Mesenchymal stem cell (in vitro differentiated cells and primary cell): ENCODE measurements at regions not wholly inside any gene's neighbourhood (a gene's known extent, or its start where the extent isn't known, plus 50 kb on each side); places are given as distances from the start of the nearest gene placed in this dataset.

ENCODE experiments used
- DNase-seq: peaks from one replicate; pipeline ENCODE4 v3.0.0-alpha.2; 2013
- H2AFZ ChIP-seq: one replicate; pipeline ENCODE4 v1.6.1; 2013; ENCODE audit warnings: low read depth, mild to moderate bottlenecking, control low read depth, inconsistent platforms, low read length, moderate library complexity
- H2AK5ac ChIP-seq: 2 replicates; pipeline ENCODE4 v1.6.1; 2013; ENCODE audit warnings: low read length, moderate library complexity, mild to moderate bottlenecking, inconsistent platforms; ENCODE audit not compliant: severe bottlenecking
- H2BK120ac ChIP-seq: one replicate; pipeline ENCODE4 v1.6.1; 2013; ENCODE audit warnings: low read depth, mild to moderate bottlenecking, inconsistent platforms, low read length, moderate library complexity
- H2BK12ac ChIP-seq, 2 experiments: one replicate each; pipeline ENCODE4 v1.6.1; 2013; ENCODE audit warnings: inconsistent platforms in 2 of 2, low read length in 2 of 2, mild to moderate bottlenecking in 2 of 2, moderate library complexity in 2 of 2, control low read depth in 1 of 2
- H2BK15ac ChIP-seq: one replicate; pipeline ENCODE4 v1.6.1; 2013; ENCODE audit warnings: mild to moderate bottlenecking, low read depth, inconsistent platforms; ENCODE audit not compliant: poor library complexity, severe bottlenecking
- H2BK5ac ChIP-seq: 2 replicates; pipeline ENCODE4 v1.6.1; 2013; ENCODE audit warnings: low read depth, mild to moderate bottlenecking, low read length, control low read depth, inconsistent platforms; ENCODE audit not compliant: poor library complexity, severe bottlenecking
- H3K14ac ChIP-seq, 2 experiments: one replicate each; pipeline ENCODE4 v1.6.1; 2013; ENCODE audit warnings: inconsistent platforms in 2 of 2, low read length in 2 of 2, control low read depth in 1 of 2, mild to moderate bottlenecking in 1 of 2, moderate library complexity in 1 of 2
- H3K18ac ChIP-seq, 2 experiments: one replicate each; pipeline ENCODE4 v1.6.1; 2013; ENCODE audit warnings: inconsistent platforms in 2 of 2, low read length in 2 of 2, control low read depth in 1 of 2, low read depth in 1 of 2, mild to moderate bottlenecking in 1 of 2
- H3K23ac ChIP-seq, 2 experiments: one replicate each; pipeline ENCODE4 v1.6.1; 2013; ENCODE audit warnings: inconsistent platforms in 2 of 2, low read length in 2 of 2, mild to moderate bottlenecking in 2 of 2, moderate library complexity in 2 of 2, control low read depth in 1 of 2
- H3K27ac ChIP-seq: 2 replicates; pipeline ENCODE4 v1.5.1; 2013; ENCODE audit warnings: mild to moderate bottlenecking, moderate library complexity, low read length, control low read depth, inconsistent platforms; ENCODE audit not compliant: poor library complexity, severe bottlenecking
- H3K27me3 ChIP-seq, 2 experiments: 2 replicates each; pipeline versions ENCODE4 v1.6.1 to v1.7.0; 2013; ENCODE audit warnings: low read length in 2 of 2, mild to moderate bottlenecking in 2 of 2, moderate library complexity in 2 of 2, control low read depth in 1 of 2, inconsistent platforms in 1 of 2; ENCODE audit not compliant: control insufficient read depth in 1 of 2, insufficient read depth in 1 of 2
- H3K36me3 ChIP-seq, 2 experiments: 2 replicates each; pipeline versions ENCODE4 v1.6.1 to v1.7.0; 2013; ENCODE audit warnings: low read length in 2 of 2, control low read depth in 1 of 2, inconsistent platforms in 1 of 2, low read depth in 1 of 2, mild to moderate bottlenecking in 1 of 2; ENCODE audit not compliant: insufficient read depth in 2 of 2, control insufficient read depth in 1 of 2
- H3K4ac ChIP-seq, 2 experiments: one replicate each; pipeline ENCODE4 v1.6.1; 2013; ENCODE audit warnings: inconsistent platforms in 2 of 2, low read length in 2 of 2, mild to moderate bottlenecking in 2 of 2, moderate library complexity in 2 of 2, control low read depth in 1 of 2, low read depth in 1 of 2
- H3K4me1 ChIP-seq: 2 replicates; pipeline ENCODE4 v1.6.1; 2013; ENCODE audit warnings: low read depth, low read length, control low read depth; ENCODE audit not compliant: control insufficient read depth, insufficient read depth
- H3K4me2 ChIP-seq: 2 replicates; pipeline ENCODE4 v1.6.1; 2013; ENCODE audit warnings: low read length, mild to moderate bottlenecking, inconsistent platforms; ENCODE audit not compliant: poor library complexity, severe bottlenecking
- H3K4me3 ChIP-seq, 2 experiments: 2 replicates each; pipeline versions ENCODE4 v1.5.1 to v1.7.0; 2013; ENCODE audit warnings: low read length in 2 of 2, mild to moderate bottlenecking in 2 of 2, control low read depth in 1 of 2, low read depth in 1 of 2; ENCODE audit not compliant: insufficient read depth in 1 of 2
- H3K79me1 ChIP-seq: replicated peaks from 2 replicates; pipeline ENCODE4 v1.6.1; 2013; ENCODE audit warnings: mild to moderate bottlenecking, control low read depth, low read length, inconsistent platforms; ENCODE audit not compliant: poor library complexity, severe bottlenecking
- H3K9ac ChIP-seq: 2 replicates; pipeline ENCODE4 v1.7.0; 2013; ENCODE audit warnings: mild to moderate bottlenecking, low read length, moderate library complexity
- H3K9me3 ChIP-seq: 2 replicates; pipeline ENCODE4 v1.7.0; 2013; ENCODE audit warnings: mild to moderate bottlenecking, low read length; ENCODE audit not compliant: control insufficient read depth
- H4K8ac ChIP-seq: one replicate; pipeline ENCODE4 v1.6.1; 2013; ENCODE audit warnings: inconsistent platforms, mild to moderate bottlenecking, low read length, moderate library complexity
- H4K91ac ChIP-seq: one replicate; pipeline ENCODE4 v1.6.1; 2013; ENCODE audit warnings: mild to moderate bottlenecking, low read length, inconsistent platforms
- whole genome bisulfite sequencing: methylation state at CpG from one replicate; pipeline ENCODE4 v1.1.7; 2013; ENCODE audit warnings: mixed read lengths; 5-methylcytosine and 5-hydroxymethylcytosine counted together

DNA sequence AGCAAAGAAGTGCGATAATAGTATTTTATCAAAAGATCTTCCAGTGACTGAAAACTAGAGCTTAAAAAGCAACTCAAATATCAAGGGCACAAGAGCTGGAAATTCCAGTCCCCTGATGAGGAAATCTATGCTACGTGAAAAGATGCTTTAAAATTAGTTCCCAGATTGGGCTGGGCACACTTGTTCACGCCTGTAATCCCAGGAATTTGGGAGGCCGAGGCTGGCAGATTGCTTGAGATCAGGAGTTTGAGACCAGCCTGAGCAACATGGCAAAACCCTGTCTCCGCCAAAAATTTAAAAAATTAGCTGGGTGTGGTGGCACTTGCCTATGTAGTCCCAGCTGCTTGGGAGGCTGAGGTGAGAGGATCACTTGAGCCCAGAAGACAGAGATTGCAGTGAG, 138.8 kb downstream of the SEMA6D start:
- H3K14ac ChIP-seq, result no peak overlapping the region
- WGBS, result 96% methylated on average over 5 of the region's 5 CpGs
- no peaks in the 10 kb centered on the region for H3K4me1 ChIP-seq
- no peak overlapping the region for H2BK12ac ChIP-seq
- no peak overlapping the region for H3K27ac ChIP-seq
- no peaks in the 10 kb centered on the region for H3K79me1 ChIP-seq
- H3K9me3 ChIP-seq, result no peaks in the 10 kb centered on the region
- H2BK5ac ChIP-seq, result no peak overlapping the region
- H4K91ac ChIP-seq, result no peak overlapping the region
- H3K27me3 ChIP-seq, result peaks cover 0 to 6% of the 10 kb centered on the region in 2 experiments
- H3K23ac ChIP-seq, result no peak overlapping the region
- no peaks in the 10 kb centered on the region for H3K36me3 ChIP-seq
- H3K18ac ChIP-seq, result no peak overlapping the region
- DNase-seq, result no peak
- no peak overlapping the region for H2AFZ ChIP-seq
- no peak overlapping the region for H2AK5ac ChIP-seq
- H2BK15ac ChIP-seq, result no peak overlapping the region
- no peak overlapping the region for H4K8ac ChIP-seq
- no peak overlapping the region for H3K4me2 ChIP-seq
- no peak overlapping the region for H3K4me3 ChIP-seq
- no peak overlapping the region for H3K4ac ChIP-seq
- H3K9ac ChIP-seq, result no peak overlapping the region
- H2BK120ac ChIP-seq, result no peak overlapping the region

DNA sequence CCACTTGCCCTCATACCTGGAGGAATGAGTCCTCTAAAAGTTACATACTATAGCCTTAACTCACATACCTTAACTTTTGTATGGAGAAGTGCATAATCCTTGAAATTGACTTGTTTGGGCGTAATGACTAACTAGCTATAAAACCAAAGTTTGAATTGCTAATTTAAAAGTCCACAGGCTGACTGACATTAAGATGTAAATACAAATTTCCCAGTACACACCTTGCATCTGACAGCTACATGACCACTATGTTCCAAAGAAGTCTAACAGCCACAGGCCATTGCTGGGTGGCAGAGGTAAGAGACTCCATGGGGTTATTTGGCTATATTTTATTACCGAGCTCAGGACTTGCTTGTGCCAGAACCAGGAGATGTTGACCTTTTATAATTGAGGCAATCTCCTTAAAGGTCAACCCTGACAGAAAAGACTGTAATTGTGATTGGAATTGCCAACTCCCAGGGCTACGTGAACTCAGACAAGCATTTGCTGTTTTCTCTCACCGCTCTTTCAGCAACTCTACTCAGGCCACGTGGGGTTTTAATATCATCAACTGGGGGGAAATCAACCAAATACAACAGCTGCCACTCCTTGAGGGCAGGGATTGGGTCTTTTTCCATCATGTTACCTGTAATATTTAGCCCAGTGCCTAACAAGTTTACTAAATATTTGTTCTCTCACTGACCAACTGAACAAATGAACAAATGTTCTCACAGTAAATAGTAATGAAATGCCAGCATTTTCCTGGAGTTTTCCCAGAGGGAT, 139.9 kb downstream of the SEMA6D start:
- Histone ChIP-seq H4K91ac (no peak overlapping the region), H3K4me3 (no peak overlapping the region), H3K36me3 (no peaks in the 10 kb centered on the region), H3K14ac (no peak overlapping the region), H2BK15ac (no peak overlapping the region), H2BK12ac (no peak overlapping the region), H3K4me2 (no peak overlapping the region), H3K18ac (no peak overlapping the region), H3K9ac (no peak overlapping the region), H3K4me1 (no peaks in the 10 kb centered on the region), H4K8ac (no peak overlapping the region), H3K23ac (no peak overlapping the region), H2AFZ (no peak overlapping the region), H2AK5ac (no peak overlapping the region), H3K27me3 (peaks cover 0 to 6% of the 10 kb centered on the region in 2 experiments), H3K9me3 (no peaks in the 10 kb centered on the region), H2BK120ac (no peak overlapping the region), H2BK5ac (no peak overlapping the region), H3K4ac (no peak overlapping the region), H3K27ac (no peak overlapping the region), H3K79me1 (no peaks in the 10 kb centered on the region)
- no peak for DNase-seq
- WGBS, result 98% methylated on average over 4 of the region's 5 CpGs

DNA sequence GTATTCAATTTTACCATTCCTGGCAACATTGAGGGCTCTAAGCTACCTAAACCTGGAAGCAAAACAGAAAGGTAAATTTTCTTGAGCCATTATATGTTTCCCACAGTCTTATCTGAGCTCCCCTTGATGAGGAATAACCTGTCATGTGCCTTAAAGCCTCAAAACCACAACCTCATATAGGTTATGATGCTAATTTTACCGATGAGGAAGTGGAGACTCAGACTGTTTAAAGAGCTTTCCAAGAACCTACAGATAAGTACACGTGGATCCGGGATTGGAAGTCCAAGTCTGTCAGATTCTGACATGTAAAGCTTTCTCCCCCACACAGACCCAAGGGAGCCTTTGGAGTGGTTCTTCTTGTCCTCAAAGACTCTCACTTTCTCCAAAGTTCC, 140.5 kb downstream of the SEMA6D start:
- Histone ChIP-seq H2BK120ac (no peak overlapping the region), H3K27me3 (peaks cover 0 to 9% of the 10 kb centered on the region in 2 experiments), H3K27ac (no peak overlapping the region), H4K91ac (no peak overlapping the region), H3K9me3 (no peaks in the 10 kb centered on the region), H2BK5ac (no peak overlapping the region), H4K8ac (no peak overlapping the region), H2BK15ac (no peak overlapping the region), H2BK12ac (no peak overlapping the region), H3K79me1 (no peaks in the 10 kb centered on the region), H3K14ac (no peak overlapping the region), H3K18ac (no peak overlapping the region), H2AFZ (no peak overlapping the region), H3K4me1 (no peaks in the 10 kb centered on the region), H3K4me2 (no peak overlapping the region), H3K4ac (no peak overlapping the region), H2AK5ac (no peak overlapping the region), H3K4me3 (no peak overlapping the region), H3K36me3 (no peaks in the 10 kb centered on the region), H3K23ac (no peak overlapping the region), H3K9ac (no peak overlapping the region)
- 86% methylated on average over 3 of the region's 3 CpGs for WGBS
- no peak for DNase-seq

DNA sequence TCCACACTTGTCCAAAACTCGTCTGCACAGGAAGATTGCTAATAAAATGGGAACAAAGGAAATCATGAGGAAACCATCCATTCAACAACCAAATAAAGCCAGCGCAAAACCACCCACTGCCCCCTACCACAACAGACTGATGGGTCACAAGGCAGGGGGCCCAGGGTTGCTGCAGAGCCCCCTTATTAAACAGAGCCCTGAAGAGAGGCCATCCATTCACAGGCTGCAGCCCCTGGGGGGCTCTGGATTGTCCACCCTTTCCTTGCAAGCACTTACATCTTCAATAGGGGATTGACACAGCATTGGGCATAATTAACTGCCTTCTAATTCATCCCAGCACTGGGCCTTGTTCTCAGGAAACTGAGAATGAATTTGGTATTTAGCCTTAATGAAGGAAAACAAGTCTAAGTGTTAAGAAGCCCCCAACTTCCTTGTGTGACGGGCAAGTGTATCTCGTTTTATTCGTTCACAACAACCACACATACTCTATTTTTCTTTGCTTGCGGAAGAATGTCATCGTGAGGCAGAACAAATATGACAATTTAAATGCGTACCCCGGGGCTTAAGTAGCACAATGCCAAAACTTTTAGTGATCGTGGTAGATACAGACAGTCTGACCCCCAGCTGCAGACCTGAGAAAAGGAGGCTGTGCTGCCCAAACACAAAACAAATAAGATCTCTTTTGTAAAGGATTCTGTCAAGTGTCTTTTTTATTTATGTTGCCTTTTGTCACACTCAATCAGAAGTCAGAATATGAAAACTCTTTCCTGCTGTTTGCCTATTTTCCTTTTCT, 144.0 kb downstream of the SEMA6D start:
- no peak overlapping the region for H2BK12ac ChIP-seq
- no peak overlapping the region for H3K27ac ChIP-seq
- no peak overlapping the region for H2BK15ac ChIP-seq
- H3K4ac ChIP-seq, result no peak overlapping the region
- WGBS, result 93% methylated on average over 10 of the region's 10 CpGs
- H3K23ac ChIP-seq, result no peak overlapping the region
- H3K9ac ChIP-seq, result no peak overlapping the region
- no peaks in the 10 kb centered on the region for H3K36me3 ChIP-seq
- no peak overlapping the region for H3K4me3 ChIP-seq
- H3K4me2 ChIP-seq, result no peak overlapping the region
- H3K18ac ChIP-seq, result no peak overlapping the region
- H4K8ac ChIP-seq, result no peak overlapping the region
- H3K27me3 ChIP-seq, result peaks cover 0 to 9% of the 10 kb centered on the region in 2 experiments
- H2BK120ac ChIP-seq, result no peak overlapping the region
- no peak overlapping the region for H2AK5ac ChIP-seq
- no peak overlapping the region for H2AFZ ChIP-seq
- H2BK5ac ChIP-seq, result no peak overlapping the region
- peaks cover 10% of the 10 kb centered on the region for H3K9me3 ChIP-seq
- H3K4me1 ChIP-seq, result no peaks in the 10 kb centered on the region
- H3K79me1 ChIP-seq, result no peaks in the 10 kb centered on the region
- no peak overlapping the region for H3K14ac ChIP-seq
- DNase-seq, result no peak
- H4K91ac ChIP-seq, result no peak overlapping the region
